Neural progenitor cell (in vitro differentiated cells): ENCODE measurements at regions not wholly inside any gene's neighbourhood (a gene's known extent, or its start where the extent isn't known, plus 50 kb on each side); places are given as distances from the start of the nearest gene placed in this dataset.

ENCODE experiments used
- DNase-seq: peaks from one replicate; pipeline ENCODE4 v3.0.0-alpha.2; 2016; ENCODE audit warnings: low spot score
- H2AFZ ChIP-seq: fragments of 200-600 bp; sonication (generic); replicated peaks from 2 replicates; pipeline ENCODE4 v1.6.1; 2016; ENCODE audit warnings: antibody characterized with exemption
- H3F3A ChIP-seq: fragments of 200-600 bp; sonication (generic); 2 replicates; pipeline ENCODE4 v1.6.1; 2016; ENCODE audit warnings: antibody characterized with exemption, low read depth
- H3K27ac ChIP-seq: fragments of 200-600 bp; sonication (generic); 2 replicates; pipeline ENCODE4 v1.5.1; 2016; ENCODE audit warnings: mild to moderate bottlenecking
- H3K27me3 ChIP-seq: fragments of 200-600 bp; sonication (generic); 2 replicates; pipeline ENCODE4 v1.6.1; 2016; ENCODE audit warnings: mild to moderate bottlenecking, moderate library complexity
- H3K36me3 ChIP-seq: fragments of 200-600 bp; sonication (generic); 2 replicates; pipeline ENCODE4 v1.5.1; 2016
- H3K4me1 ChIP-seq: fragments of 200-600 bp; sonication (generic); 2 replicates; pipeline ENCODE4 v1.6.1; 2016; ENCODE audit warnings: mixed run types
- H3K4me2 ChIP-seq: fragments of 200-600 bp; sonication (generic); 2 replicates; pipeline ENCODE4 v1.6.1; 2016
- H3K4me3 ChIP-seq: fragments of 200-600 bp; sonication (generic); 2 replicates; pipeline ENCODE4 v1.5.1; 2016
- H3K79me2 ChIP-seq: fragments of 200-600 bp; sonication (generic); 2 replicates; pipeline ENCODE4 v1.6.1; 2016; ENCODE audit warnings: low read depth
- H3K9ac ChIP-seq: fragments of 200-600 bp; sonication (generic); 2 replicates; pipeline ENCODE4 v1.6.1; 2016
- H3K9me3 ChIP-seq: fragments of 200-600 bp; sonication (generic); 2 replicates; pipeline ENCODE4 v1.5.1; 2016; ENCODE audit warnings: low read depth
- H4K20me1 ChIP-seq: fragments of 200-600 bp; sonication (generic); 2 replicates; pipeline ENCODE4 v1.6.1; 2016; ENCODE audit warnings: low read depth
- H3K27ac Mint-ChIP-seq: 3 replicates; pipeline ENCODE4 v1.8.0; 2021; ENCODE audit warnings: mixed read lengths
- H3K27me3 Mint-ChIP-seq: 2 replicates; pipeline ENCODE4 v1.8.0; 2022; ENCODE audit warnings: low read depth, mild to moderate bottlenecking, inconsistent platforms, moderate library complexity, mixed read lengths; ENCODE audit not compliant: insufficient read depth
- H3K36me3 Mint-ChIP-seq: 3 replicates; pipeline ENCODE4 v1.8.0; 2021; ENCODE audit warnings: mixed read lengths
- H3K4me1 Mint-ChIP-seq: 3 replicates; pipeline ENCODE4 v1.8.0; 2021; ENCODE audit warnings: mixed read lengths
- H3K4me3 Mint-ChIP-seq: 3 replicates; pipeline ENCODE4 v1.8.0; 2021; ENCODE audit warnings: mild to moderate bottlenecking, moderate library complexity, mixed read lengths
- H3K9me3 Mint-ChIP-seq: 3 replicates; pipeline ENCODE4 v1.8.0; 2020; ENCODE audit warnings: mixed read lengths
- CTCF ChIP-seq: fragments of 200-600 bp; sonication (generic); IDR thresholded peaks from 2 replicates; pipeline ENCODE4 v1.5.1; 2017; ENCODE audit warnings: antibody characterized with exemption, mild to moderate bottlenecking
- EZH2 ChIP-seq: fragments of 200-600 bp; sonication (generic); IDR thresholded peaks from 2 replicates; pipeline ENCODE4 v1.6.1; 2017; ENCODE audit warnings: antibody characterized with exemption, mild to moderate bottlenecking, moderate library complexity
- EZH2phosphoT487 ChIP-seq: fragments of 200-600 bp; sonication (generic); IDR thresholded peaks from 2 replicates; pipeline ENCODE4 v1.6.1; 2017; ENCODE audit warnings: antibody characterized with exemption

GRCh38 chr4:181161669-181162068 lies 1081.5 kb upstream of the TENM3 start:
- H3K9me3 Mint-ChIP-seq: no peaks in the 10 kb centered on the region
- no peak overlapping the region for H3K4me3 Mint-ChIP-seq
- peaks cover 20% of the 10 kb centered on the region for H3K4me1 Mint-ChIP-seq
- no peaks in the 10 kb centered on the region for H3F3A ChIP-seq
- no peak overlapping the region for H3K4me2 ChIP-seq
- no peaks in the 10 kb centered on the region for H4K20me1 ChIP-seq
- H3K27ac Mint-ChIP-seq: no peak overlapping the region
- peaks cover 6% of the 10 kb centered on the region for H3K4me1 ChIP-seq
- TF ChIP-seq EZH2: no peak
- no peak for TF ChIP-seq EZH2phosphoT487
- TF ChIP-seq CTCF: no peak
- no peaks in the 10 kb centered on the region for H3K9me3 ChIP-seq
- no peak overlapping the region for H3K9ac ChIP-seq
- H3K79me2 ChIP-seq: no peaks in the 10 kb centered on the region
- no peak overlapping the region for H3K27ac ChIP-seq
- DNase-seq: no peak
- H3K27me3 Mint-ChIP-seq: peaks cover 4% of the 10 kb centered on the region
- no peak overlapping the region for H3K4me3 ChIP-seq
- H3K36me3 ChIP-seq: no peaks in the 10 kb centered on the region
- H3K36me3 Mint-ChIP-seq: no peaks in the 10 kb centered on the region
- no peaks in the 10 kb centered on the region for H3K27me3 ChIP-seq
- no peak overlapping the region for H2AFZ ChIP-seq

- DNase-seq: no peak
- H3K4me2 ChIP-seq: no peak overlapping the region
- H3K36me3 ChIP-seq: no peaks in the 10 kb centered on the region
- H3K9me3 ChIP-seq: no peaks in the 10 kb centered on the region
- no peak overlapping the region for H3K9ac ChIP-seq
- no peaks in the 10 kb centered on the region for H3F3A ChIP-seq
- peaks cover 20% of the 10 kb centered on the region for H3K4me1 Mint-ChIP-seq
- peaks cover 6% of the 10 kb centered on the region for H3K4me1 ChIP-seq
- H3K27ac Mint-ChIP-seq: no peak overlapping the region
- no peak overlapping the region for H3K4me3 ChIP-seq
- H2AFZ ChIP-seq: no peak overlapping the region
- TF ChIP-seq EZH2 (no peak), CTCF (no peak), EZH2phosphoT487 (no peak)
- no peaks in the 10 kb centered on the region for H3K9me3 Mint-ChIP-seq
- no peak overlapping the region for H3K4me3 Mint-ChIP-seq
- H3K27me3 Mint-ChIP-seq: peaks cover 4% of the 10 kb centered on the region
- no peaks in the 10 kb centered on the region for H3K79me2 ChIP-seq
- H3K36me3 Mint-ChIP-seq: no peaks in the 10 kb centered on the region
- H3K27ac ChIP-seq: no peak overlapping the region
- no peaks in the 10 kb centered on the region for H3K27me3 ChIP-seq
- H4K20me1 ChIP-seq: no peaks in the 10 kb centered on the region
These were observed 1080.9 kb upstream of the TENM3 start for GRCh38 chr4:181162266-181162665.

GRCh38 chr4:181162676-181163075 lies 1080.5 kb upstream of the TENM3 start:
- Histone ChIP-seq H3K4me1 (peaks cover 6% of the 10 kb centered on the region), H3K36me3 (no peaks in the 10 kb centered on the region), H3K27ac (no peak overlapping the region), H3K9ac (no peak overlapping the region), H3K9me3 (no peaks in the 10 kb centered on the region), H3K4me2 (no peak overlapping the region), H3K4me3 (no peak overlapping the region), H4K20me1 (no peaks in the 10 kb centered on the region), H3K27me3 (no peaks in the 10 kb centered on the region), H3K79me2 (no peaks in the 10 kb centered on the region), H2AFZ (no peak overlapping the region), H3F3A (no peaks in the 10 kb centered on the region)
- H3K4me1 Mint-ChIP-seq: peaks cover 20% of the 10 kb centered on the region
- H3K27ac Mint-ChIP-seq: no peak overlapping the region
- no peaks in the 10 kb centered on the region for H3K36me3 Mint-ChIP-seq
- no peak overlapping the region for H3K4me3 Mint-ChIP-seq
- no peak for DNase-seq
- TF ChIP-seq CTCF: no peak
- TF ChIP-seq EZH2: no peak
- peaks cover 4% of the 10 kb centered on the region for H3K27me3 Mint-ChIP-seq
- H3K9me3 Mint-ChIP-seq: no peaks in the 10 kb centered on the region
